HEK293 (cell line): ENCODE measurements at regions not wholly inside any gene's neighbourhood (a gene's known extent, or its start where the extent isn't known, plus 50 kb on each side); places are given as distances from the start of the nearest gene placed in this dataset.

ENCODE experiments used
- CTCF ChIA-PET: fragments of 350-600 bp; formaldehyde crosslinking; extraction: SDS; loops from one replicate; lab custom pipeline; 2021; ENCODE audit warnings: antibody characterized with exemption; lab: Yijun Ruan, JAX
- POLR2A ChIA-PET: fragments of 300-600 bp; formaldehyde crosslinking; extraction: SDS; loops from one replicate; lab custom pipeline; 2020; ENCODE audit warnings: antibody characterized with exemption, inconsistent platforms; lab: Yijun Ruan, JAX
- H3K27ac ChIP-seq: fragments of 200-500 bp; sonication (Bioruptor generic); 2 replicates; pipeline ENCODE4 v1.5.1; 2014; ENCODE audit warnings: low read depth, low read length, control low read depth, inconsistent platforms; ENCODE audit errors: extremely low read depth
- H3K36me3 ChIP-seq, 2 experiments: fragments of 200-500 bp in 1 of 2; sonication (Bioruptor generic) in 1 of 2; 1 replicate in 1 of 2; 2 replicates in 1 of 2; pipeline ENCODE4 v1.5.1; 2014 to 2017; ENCODE audit warnings: inconsistent platforms in 2 of 2, low read length in 2 of 2; ENCODE audit not compliant: control insufficient read depth in 2 of 2, insufficient read depth in 1 of 2
- H3K4me1 ChIP-seq: fragments of 200-500 bp; sonication (Bioruptor generic); 2 replicates; pipeline ENCODE4 v1.5.1; 2014; ENCODE audit warnings: mild to moderate bottlenecking, low read length, inconsistent platforms; ENCODE audit not compliant: control insufficient read depth, insufficient read depth
- H3K4me3 ChIP-seq: 2 replicates; pipeline ENCODE4 v1.5.1; 2011; ENCODE audit warnings: low read depth, mild to moderate bottlenecking, control low read depth, low read length, moderate library complexity
- H3K9me3 ChIP-seq: fragments of 200-500 bp; sonication (Bioruptor generic); 2 replicates; pipeline ENCODE4 v1.5.1; 2014; ENCODE audit warnings: low read depth, low read length, inconsistent platforms; ENCODE audit not compliant: control insufficient read depth, insufficient read depth
- GLI4 ChIP-seq: fragments of 450-650 bp; formaldehyde crosslinking; IDR thresholded peaks from 2 replicates; pipeline ENCODE4 v1.5.1; 2016; ENCODE audit warnings: missing biosample characterization, missing genetic modification characterization
- HOXC10 ChIP-seq: sonication (generic); formaldehyde crosslinking; IDR thresholded peaks from 2 replicates; pipeline ENCODE4 v1.8.1; 2023; ENCODE audit warnings: mild to moderate bottlenecking, missing genetic modification reagents
- REST ChIP-seq: fragments of 450-650 bp; formaldehyde crosslinking; IDR thresholded peaks from 2 replicates; pipeline ENCODE4 v1.5.1; 2016; ENCODE audit warnings: missing biosample characterization, missing genetic modification characterization
- SETDB1 ChIP-seq: IDR thresholded peaks from one replicate; pipeline ENCODE4 v1.6.1; 2017; ENCODE audit warnings: mild to moderate bottlenecking, low read length, moderate library complexity, mixed read lengths; ENCODE audit not compliant: insufficient read length
- ZBTB1 ChIP-seq: fragments of 450-650 bp; formaldehyde crosslinking; IDR thresholded peaks from 2 replicates; pipeline ENCODE4 v1.5.1; 2016; ENCODE audit warnings: missing biosample characterization, missing genetic modification characterization
- ZBTB20 ChIP-seq: fragments of 450-650 bp; formaldehyde crosslinking; IDR thresholded peaks from 2 replicates; pipeline ENCODE4 v1.5.1; 2016; ENCODE audit warnings: missing biosample characterization, missing genetic modification characterization
- ZNF133 ChIP-seq: fragments of 450-650 bp; formaldehyde crosslinking; IDR thresholded peaks from 2 replicates; pipeline ENCODE4 v1.5.1; 2016; ENCODE audit warnings: missing biosample characterization, missing genetic modification characterization
- ZNF239 ChIP-seq: fragments of 450-650 bp; formaldehyde crosslinking; IDR thresholded peaks from 2 replicates; pipeline ENCODE4 v1.5.1; 2016; ENCODE audit warnings: missing biosample characterization, missing genetic modification characterization
- ZNF292 ChIP-seq: fragments of 450-650 bp; formaldehyde crosslinking; IDR thresholded peaks from 2 replicates; pipeline ENCODE4 v1.5.1; 2016; ENCODE audit warnings: low read depth, missing biosample characterization, missing genetic modification characterization, borderline replicate concordance
- ZNF488 ChIP-seq: fragments of 450-650 bp; formaldehyde crosslinking; IDR thresholded peaks from 2 replicates; pipeline ENCODE4 v1.5.1; 2016; ENCODE audit warnings: missing biosample characterization, missing genetic modification characterization
- ZNF501 ChIP-seq: fragments of 450-650 bp; formaldehyde crosslinking; IDR thresholded peaks from 2 replicates; pipeline ENCODE4 v1.5.1; 2016; ENCODE audit warnings: missing biosample characterization, missing genetic modification characterization
- ZNF626 ChIP-seq: fragments of 450-650 bp; sonication (Bioruptor Pico); formaldehyde crosslinking; IDR thresholded peaks from 2 replicates; pipeline ENCODE4 v1.5.1; 2018; ENCODE audit warnings: missing biosample characterization, missing genetic modification characterization, inconsistent platforms
- ZSCAN23 ChIP-seq: fragments of 450-650 bp; formaldehyde crosslinking; IDR thresholded peaks from 2 replicates; pipeline ENCODE4 v1.5.1; 2016; ENCODE audit warnings: missing biosample characterization, missing genetic modification characterization
- TF ChIP-seq, protein P1 (sequence below): fragments of 450-650 bp; formaldehyde crosslinking; IDR thresholded peaks from 2 replicates; pipeline ENCODE4 v1.5.1; 2016; ENCODE audit warnings: missing biosample characterization, missing genetic modification characterization
- TF ChIP-seq, protein P2 (sequence below): fragments of 450-650 bp; formaldehyde crosslinking; IDR thresholded peaks from 2 replicates; pipeline ENCODE4 v1.5.1; 2016; ENCODE audit warnings: missing biosample characterization, missing genetic modification characterization

- TF ChIP-seq GLI4 (tag by site-specific recombination) (no peak), REST (tag by site-specific recombination) (no peak), ZNF133 (tag by site-specific recombination) (no peak), ZBTB1 (tag by site-specific recombination) (no peak), ZNF501 (no peak), ZNF626 (no peak), ZSCAN23 (no peak), ZNF292 (tag by site-specific recombination) (no peak), SETDB1 (no peak)
- TF ChIP-seq, protein P1, sequence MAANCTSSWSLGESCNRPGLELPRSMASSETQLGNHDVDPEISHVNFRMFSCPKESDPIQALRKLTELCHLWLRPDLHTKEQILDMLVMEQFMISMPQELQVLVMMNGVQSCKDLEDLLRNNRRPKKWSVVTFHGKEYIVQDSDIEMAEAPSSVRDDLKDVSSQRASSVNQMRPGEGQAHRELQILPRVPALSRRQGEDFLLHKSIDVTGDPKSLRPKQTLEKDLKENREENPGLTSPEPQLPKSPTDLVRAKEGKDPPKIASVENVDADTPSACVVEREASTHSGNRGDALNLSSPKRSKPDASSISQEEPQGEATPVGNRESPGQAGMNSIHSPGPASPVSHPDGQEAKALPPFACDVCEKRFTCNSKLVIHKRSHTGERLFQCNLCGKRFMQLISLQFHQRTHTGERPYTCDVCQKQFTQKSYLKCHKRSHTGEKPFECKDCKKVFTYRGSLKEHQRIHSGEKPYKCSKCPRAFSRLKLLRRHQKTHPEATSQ (tag by site-specific recombination), result no peak
- TF ChIP-seq, protein P2, sequence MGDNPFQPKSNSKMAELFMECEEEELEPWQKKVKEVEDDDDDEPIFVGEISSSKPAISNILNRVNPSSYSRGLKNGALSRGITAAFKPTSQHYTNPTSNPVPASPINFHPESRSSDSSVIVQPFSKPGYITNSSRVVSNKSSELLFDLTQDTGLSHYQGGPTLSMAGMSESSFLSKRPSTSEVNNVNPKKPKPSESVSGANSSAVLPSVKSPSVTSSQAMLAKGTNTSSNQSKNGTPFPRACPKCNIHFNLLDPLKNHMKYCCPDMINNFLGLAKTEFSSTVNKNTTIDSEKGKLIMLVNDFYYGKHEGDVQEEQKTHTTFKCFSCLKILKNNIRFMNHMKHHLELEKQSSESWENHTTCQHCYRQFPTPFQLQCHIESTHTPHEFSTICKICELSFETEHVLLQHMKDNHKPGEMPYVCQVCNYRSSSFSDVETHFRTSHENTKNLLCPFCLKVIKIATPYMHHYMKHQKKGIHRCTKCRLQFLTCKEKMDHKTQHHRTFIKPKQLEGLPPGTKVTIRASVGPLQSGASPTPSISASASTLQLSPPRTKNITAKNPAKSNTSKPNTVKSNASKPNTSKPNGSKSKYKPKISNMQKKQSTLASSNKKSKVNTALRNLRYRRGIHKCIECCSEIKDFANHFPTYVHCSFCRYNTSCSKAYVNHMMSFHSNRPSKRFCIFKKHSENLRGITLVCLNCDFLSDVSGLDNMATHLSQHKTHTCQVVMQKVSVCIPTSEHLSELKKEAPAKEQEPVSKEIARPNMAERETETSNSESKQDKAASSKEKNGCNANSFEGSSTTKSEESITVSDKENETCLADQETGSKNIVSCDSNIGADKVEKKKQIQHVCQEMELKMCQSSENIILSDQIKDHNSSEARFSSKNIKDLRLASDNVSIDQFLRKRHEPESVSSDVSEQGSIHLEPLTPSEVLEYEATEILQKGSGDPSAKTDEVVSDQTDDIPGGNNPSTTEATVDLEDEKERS (tag by site-specific recombination), result no peak
Observed at GRCh38 chr5:88108490-88109279, 160.0 kb downstream of the TMEM161B start (continued).

GRCh38 chr5:88094906-88095496, 173.6 kb downstream of the TMEM161B start:
- TF ChIP-seq ZNF488 (tag by site-specific recombination), result no peak
- TF ChIP-seq HOXC10 (CRISPR knock-in tag), result no peak
- TF ChIP-seq ZNF239 (tag by site-specific recombination), result no peak
- TF ChIP-seq ZBTB20 (tag by site-specific recombination), result no peak
- Histone ChIP-seq H3K4me3 (no peak overlapping the region), H3K4me1 (no peaks in the 10 kb centered on the region), H3K27ac (no peak overlapping the region), H3K36me3 (no peaks in the 10 kb centered on the region), H3K9me3 (no peaks in the 10 kb centered on the region)
- ChIA-PET CTCF (interaction anchor here (0.6 to 0.7 kb wide), 2 partner anchors 632 to 1275 kb away, joined by 3 read pairs; no protein-coding TSS in a partner anchor), POLR2A (no interaction called here)
